Vagina (tissue), 2 donors: ENCODE measurements at regions not wholly inside any gene's neighbourhood (a gene's known extent, or its start where the extent isn't known, plus 50 kb on each side); places are given as distances from the start of the nearest gene placed in this dataset.

ENCODE experiments used
- CTCF ChIP-seq, 3 experiments: fragments of 450-650 bp in 2 of 3; fragments of 200-600 bp in 1 of 3; sonication (generic) in 1 of 3; IDR thresholded peaks; one replicate each; pipeline ENCODE4 v1.5.1; 2017 to 2019; ENCODE audit warnings: antibody characterized with exemption in 3 of 3, mild to moderate bottlenecking in 2 of 3, moderate library complexity in 2 of 3
- POLR2A ChIP-seq, 2 donors: fragments of 450-650 bp; IDR thresholded peaks; one replicate each; pipeline ENCODE4 v1.6.1; 2017; ENCODE audit warnings: antibody characterized with exemption in 2 of 2, mild to moderate bottlenecking in 2 of 2, moderate library complexity in 2 of 2

- TF ChIP-seq CTCF (IDR thresholded peaks at IDR 0.05) (no peak), POLR2A (IDR thresholded peaks at IDR 0.05) (no peak)
These were observed 60.4 kb upstream of the TANC1 start for GRCh38 chr2:158907926-158908456.
